ENCODE measurements at regions not wholly inside any gene's neighbourhood (a gene's known extent, or its start where the extent isn't known, plus 50 kb on each side); places are given as distances from the start of the nearest gene placed in this dataset.

DNA sequence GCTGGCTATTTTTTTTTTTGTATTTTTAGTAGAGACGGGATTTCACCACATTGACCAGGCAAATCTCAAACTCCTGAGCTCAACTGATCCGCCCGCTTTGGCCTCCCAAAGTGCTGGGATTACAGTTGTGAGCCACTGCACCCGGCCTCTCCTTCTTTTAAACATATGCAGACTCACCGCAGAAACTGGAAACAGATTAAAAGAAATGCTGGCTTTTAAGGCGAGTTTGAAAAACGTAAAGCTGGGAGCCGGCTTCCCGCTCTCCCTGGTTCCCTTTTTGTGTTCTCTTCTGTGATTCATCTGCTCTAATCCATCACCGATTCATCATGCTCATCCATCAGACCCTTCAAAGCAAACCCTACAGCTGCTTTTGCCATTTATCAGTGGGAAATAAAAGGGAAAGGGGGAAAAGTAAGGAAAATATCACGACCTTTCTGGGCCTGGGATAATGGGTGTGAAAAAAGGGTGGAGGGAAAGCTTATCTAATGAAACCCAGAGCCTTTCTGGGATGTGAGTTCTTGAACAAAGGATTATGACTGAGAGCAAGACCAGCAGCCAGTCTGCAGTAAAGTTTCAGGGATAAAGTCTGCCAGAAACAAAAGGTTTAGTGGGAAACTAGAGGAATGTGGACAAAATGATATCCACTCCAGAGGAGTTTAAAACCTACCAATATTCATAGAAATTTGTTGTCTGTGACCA lies 92.3 kb upstream of the LRIG1 start:
- no peaks in the 10 kb centered on the region for H3K36me3 ChIP-seq
- in situ Hi-C loops (cut with MboI; ENCODE audit: low pct_ligation_motif_present in 1 of 4, low pct_unique_long_range_greater_than_20kb in 1 of 4, low sequenced_read_pairs in 3 of 4) = no loop called here
- no peak overlapping the region for H3K4me3 ChIP-seq
- intact Hi-C loops (cut with DNase I; ENCODE audit: low total_unique reads) = no loop called here
- no peak for TF ChIP-seq CTCF (IDR thresholded peaks at IDR 0.05)
- TF ChIP-seq POLR2AphosphoS5 (IDR thresholded peaks at IDR 0.05) = no peak
- TF ChIP-seq EP300 (IDR thresholded peaks at IDR 0.05; ENCODE audit: low read depth) = no peak
- no peak for TF ChIP-seq POLR2A (IDR thresholded peaks at IDR 0.05)
- no peaks in the 10 kb centered on the region for H3K27me3 ChIP-seq
- no peaks in the 10 kb centered on the region for H3K4me1 ChIP-seq
- WGBS, 2 donors (ENCODE audit: low coverage in 1 of 2) = 79 to 91% methylated on average over 10 to 11 of the region's 11 CpGs
- H3K9me3 ChIP-seq = no peaks in the 10 kb centered on the region
- H3K27ac ChIP-seq = no peak overlapping the region
- DNase-seq = no peak

DNA sequence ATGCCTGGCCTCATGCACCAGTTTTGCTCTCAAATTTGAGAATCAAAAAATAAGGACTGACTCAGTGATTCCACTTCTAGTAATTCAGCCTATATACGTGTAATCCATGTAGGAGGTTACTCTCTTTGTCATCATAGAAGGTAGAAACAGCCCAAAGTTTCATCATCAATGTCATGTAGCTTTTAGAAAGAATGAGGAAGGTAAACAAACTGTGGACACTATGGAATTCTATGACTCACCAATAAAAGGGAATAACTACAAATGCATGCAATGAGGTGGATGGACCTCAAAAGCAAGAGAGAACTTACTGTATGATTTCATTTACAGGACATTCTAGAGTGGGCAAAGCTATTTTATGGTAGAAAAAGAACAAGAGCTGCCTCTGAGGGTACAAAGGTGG lies 93.2 kb upstream of the LRIG1 start:
- TF ChIP-seq EP300 (IDR thresholded peaks at IDR 0.05; ENCODE audit: low read depth) = no peak
- no peak for TF ChIP-seq POLR2A (IDR thresholded peaks at IDR 0.05)
- no peak for TF ChIP-seq CTCF (IDR thresholded peaks at IDR 0.05)
- no peak for TF ChIP-seq POLR2AphosphoS5 (IDR thresholded peaks at IDR 0.05)
- no peaks in the 10 kb centered on the region for H3K9me3 ChIP-seq
- H3K4me1 ChIP-seq = no peaks in the 10 kb centered on the region
- intact Hi-C loops (cut with DNase I; ENCODE audit: low total_unique reads) (no loop called here), in situ Hi-C loops (cut with MboI; ENCODE audit: low pct_ligation_motif_present in 1 of 4, low pct_unique_long_range_greater_than_20kb in 1 of 4, low sequenced_read_pairs in 3 of 4) (no loop called here)
- no peaks in the 10 kb centered on the region for H3K36me3 ChIP-seq
- no peak overlapping the region for H3K27ac ChIP-seq
- H3K27me3 ChIP-seq = no peaks in the 10 kb centered on the region
- H3K4me3 ChIP-seq = no peak overlapping the region
- DNase-seq = no peak
- 79 to 100% methylated on average over 1 of the region's 1 CpG for WGBS, 2 donors (ENCODE audit: low coverage in 1 of 2)

DNA sequence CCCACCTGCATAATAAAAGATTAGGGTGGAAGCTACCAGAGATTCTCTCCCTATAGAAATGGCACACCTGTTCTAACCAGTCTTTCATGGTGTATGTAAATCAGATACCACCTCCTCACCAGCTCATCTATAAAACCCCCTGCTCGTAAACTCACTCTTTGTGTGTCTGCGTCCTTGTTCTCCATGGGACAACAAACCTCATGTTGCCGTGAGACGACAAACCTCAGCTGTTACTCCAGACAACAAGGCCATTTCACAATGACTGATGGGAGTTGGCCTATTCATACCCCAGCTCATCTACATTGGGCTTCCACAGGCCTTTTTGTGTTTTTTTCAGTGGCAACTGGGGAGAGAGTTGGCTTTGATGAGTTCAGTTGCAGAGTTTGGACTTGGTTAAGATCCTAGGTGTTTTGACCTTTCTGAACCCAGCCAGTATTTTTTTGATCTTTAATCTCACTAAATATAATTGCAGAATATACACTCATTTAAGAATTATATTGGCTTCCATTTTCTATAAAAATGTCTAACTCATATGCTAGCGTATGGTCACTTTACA lies 96.6 kb upstream of the LRIG1 start:
- no peaks in the 10 kb centered on the region for H3K36me3 ChIP-seq
- H3K9me3 ChIP-seq = no peaks in the 10 kb centered on the region
- in situ Hi-C loops (cut with MboI; ENCODE audit: low pct_ligation_motif_present in 1 of 4, low pct_unique_long_range_greater_than_20kb in 1 of 4, low sequenced_read_pairs in 3 of 4) (no loop called here), intact Hi-C loops (cut with DNase I; ENCODE audit: low total_unique reads) (no loop called here)
- TF ChIP-seq POLR2A (IDR thresholded peaks at IDR 0.05) = no peak
- TF ChIP-seq CTCF (IDR thresholded peaks at IDR 0.05) = no peak
- no peak for TF ChIP-seq POLR2AphosphoS5 (IDR thresholded peaks at IDR 0.05)
- no peak for TF ChIP-seq EP300 (IDR thresholded peaks at IDR 0.05; ENCODE audit: low read depth)
- no peak overlapping the region for H3K27ac ChIP-seq
- WGBS, 2 donors (ENCODE audit: low coverage in 1 of 2) = 91 to 93% methylated on average over 4 to 5 of the region's 5 CpGs
- no peaks in the 10 kb centered on the region for H3K4me1 ChIP-seq
- no peak overlapping the region for H3K4me3 ChIP-seq
- no peak for DNase-seq
- H3K27me3 ChIP-seq = no peaks in the 10 kb centered on the region

DNA sequence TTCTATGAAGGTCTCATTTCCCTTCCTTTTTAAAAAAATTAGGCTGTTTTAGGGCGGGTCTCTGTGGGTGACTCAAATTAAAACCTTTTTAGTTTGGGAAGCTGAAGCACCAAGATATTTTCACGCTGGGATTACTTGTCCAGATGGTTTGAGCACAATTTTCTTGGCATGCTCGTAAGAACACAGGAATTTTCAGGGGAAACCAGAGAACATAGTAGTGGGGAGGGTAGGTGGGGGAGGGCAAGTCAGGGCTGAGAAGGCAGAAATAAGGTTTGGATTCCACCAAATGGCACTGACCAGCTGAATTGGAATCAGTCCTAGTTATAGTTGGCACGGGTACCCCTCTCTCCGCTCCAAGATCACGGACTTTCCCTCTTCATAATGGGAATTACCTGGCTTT lies 97.3 kb upstream of the LRIG1 start:
- DNase-seq = no peak
- no peak overlapping the region for H3K4me3 ChIP-seq
- no peaks in the 10 kb centered on the region for H3K9me3 ChIP-seq
- H3K27ac ChIP-seq = no peak overlapping the region
- no peaks in the 10 kb centered on the region for H3K27me3 ChIP-seq
- intact Hi-C loops (cut with DNase I; ENCODE audit: low total_unique reads) (no loop called here), in situ Hi-C loops (cut with MboI; ENCODE audit: low pct_ligation_motif_present in 1 of 4, low pct_unique_long_range_greater_than_20kb in 1 of 4, low sequenced_read_pairs in 3 of 4) (no loop called here)
- no peak for TF ChIP-seq EP300 (IDR thresholded peaks at IDR 0.05; ENCODE audit: low read depth)
- TF ChIP-seq POLR2A (IDR thresholded peaks at IDR 0.05) = no peak
- TF ChIP-seq CTCF (IDR thresholded peaks at IDR 0.05) = no peak
- no peak for TF ChIP-seq POLR2AphosphoS5 (IDR thresholded peaks at IDR 0.05)
- 78 to 90% methylated on average over 6 of the region's 6 CpGs for WGBS, 2 donors (ENCODE audit: low coverage in 1 of 2)
- H3K36me3 ChIP-seq = no peaks in the 10 kb centered on the region
- peaks cover 0 to 4% (median 0%) of the 10 kb centered on the region in 4 donors for H3K4me1 ChIP-seq

All from transverse colon (tissue), 4 donors.